Effector memory CD4-positive, alpha-beta T cell (primary cell): ENCODE measurements at regions not wholly inside any gene's neighbourhood (a gene's known extent, or its start where the extent isn't known, plus 50 kb on each side); places are given as distances from the start of the nearest gene placed in this dataset.

ENCODE experiments used
- DNase-seq, 3 donors: peaks; one replicate each; pipeline ENCODE4 v3.0.0-alpha.2; 2020
- H3K27ac ChIP-seq: 2 replicates; pipeline ENCODE4 v1.7.0; 2013; ENCODE audit warnings: mild to moderate bottlenecking, low read length, moderate library complexity; ENCODE audit not compliant: insufficient read depth, poor library complexity, severe bottlenecking
- H3K27me3 ChIP-seq: replicated peaks from 2 replicates; pipeline ENCODE4 v1.7.0; 2013; ENCODE audit warnings: mild to moderate bottlenecking, low read length; ENCODE audit not compliant: insufficient read depth, control insufficient read depth, poor library complexity, severe bottlenecking
- H3K36me3 ChIP-seq: 2 replicates; pipeline ENCODE4 v1.7.0; 2013; ENCODE audit warnings: mild to moderate bottlenecking, low read length, moderate library complexity; ENCODE audit not compliant: control insufficient read depth, insufficient read depth
- H3K4me1 ChIP-seq: 2 replicates; pipeline ENCODE4 v1.7.0; 2013; ENCODE audit warnings: low read length, mild to moderate bottlenecking; ENCODE audit not compliant: control insufficient read depth, insufficient read depth, poor library complexity, severe bottlenecking
- H3K4me3 ChIP-seq: 2 replicates; pipeline ENCODE4 v1.7.0; 2013; ENCODE audit warnings: low read length, low read depth, mild to moderate bottlenecking; ENCODE audit not compliant: insufficient read depth, poor library complexity, severe bottlenecking
- H3K9me3 ChIP-seq: 2 replicates; pipeline ENCODE4 v1.7.0; 2013; ENCODE audit warnings: mild to moderate bottlenecking, low read length, moderate library complexity; ENCODE audit not compliant: control insufficient read depth

DNA sequence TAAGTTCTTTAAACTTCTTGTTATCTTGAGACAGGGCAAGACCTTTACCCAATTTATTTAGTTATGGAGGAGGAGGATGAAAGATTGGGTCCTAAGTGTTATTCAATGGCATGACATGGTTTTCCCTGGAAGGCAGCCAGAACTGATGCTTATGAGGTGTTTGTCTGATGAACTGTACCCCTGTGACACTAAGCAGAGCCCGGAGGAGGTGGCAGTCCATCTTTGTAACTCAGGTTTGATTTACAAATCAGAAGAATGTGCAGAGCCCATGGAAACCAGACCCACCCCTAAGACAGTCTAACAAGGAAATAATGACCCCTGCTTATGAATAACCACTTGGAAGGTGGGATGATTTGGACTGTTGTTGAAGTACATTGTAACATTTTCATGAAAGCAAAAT, 878.6 kb upstream of the NR2F2 start:
- Histone ChIP-seq H3K27me3 (no peaks in the 10 kb centered on the region), H3K9me3 (no peaks in the 10 kb centered on the region), H3K4me3 (no peak overlapping the region), H3K27ac (no peak overlapping the region), H3K36me3 (no peaks in the 10 kb centered on the region), H3K4me1 (no peaks in the 10 kb centered on the region)
- DNase-seq = no peak

DNA sequence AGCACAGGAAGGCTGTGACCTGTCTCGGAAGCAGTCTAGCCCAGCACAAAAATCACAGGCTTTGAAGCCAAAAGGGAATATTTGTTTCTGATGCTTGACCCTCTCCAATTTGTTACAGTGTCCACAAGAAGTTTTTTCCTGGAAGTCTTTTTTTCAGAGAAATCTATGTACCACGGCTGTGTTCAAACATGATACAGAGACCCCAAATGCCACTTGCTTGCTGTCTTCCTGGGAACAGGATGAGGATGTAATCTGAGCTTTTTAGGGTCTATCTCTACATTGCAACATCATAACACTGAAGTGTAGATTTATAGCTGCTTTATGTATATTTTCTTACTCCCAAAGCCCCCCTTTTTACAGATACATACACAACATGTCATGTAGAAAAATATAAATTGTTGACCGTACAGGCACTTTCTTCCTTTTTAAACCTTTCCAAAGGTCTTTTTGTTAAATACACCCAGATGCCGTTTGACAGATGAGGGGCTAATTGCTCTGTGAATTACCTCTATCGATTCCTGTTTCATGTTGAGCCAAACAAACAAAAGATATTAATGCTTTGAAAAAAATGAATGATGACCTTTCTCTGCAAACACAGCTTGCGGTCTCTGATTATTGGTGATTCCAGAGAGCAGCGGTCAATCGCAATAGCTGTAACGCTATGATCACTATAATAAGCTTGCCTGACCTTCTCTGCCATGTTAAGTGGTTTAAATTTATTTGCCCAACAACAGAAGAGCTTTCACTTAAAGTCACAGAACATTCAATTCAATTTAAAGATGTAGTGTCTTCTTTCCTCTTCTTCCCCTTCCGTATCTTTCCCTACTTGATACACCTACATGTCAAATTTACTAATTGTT, 875.9 kb upstream of the NR2F2 start:
- no peak for DNase-seq
- no peak overlapping the region for H3K4me3 ChIP-seq
- no peak overlapping the region for H3K27ac ChIP-seq
- H3K27me3 ChIP-seq = no peaks in the 10 kb centered on the region
- H3K4me1 ChIP-seq = no peaks in the 10 kb centered on the region
- no peaks in the 10 kb centered on the region for H3K9me3 ChIP-seq
- no peaks in the 10 kb centered on the region for H3K36me3 ChIP-seq

DNA sequence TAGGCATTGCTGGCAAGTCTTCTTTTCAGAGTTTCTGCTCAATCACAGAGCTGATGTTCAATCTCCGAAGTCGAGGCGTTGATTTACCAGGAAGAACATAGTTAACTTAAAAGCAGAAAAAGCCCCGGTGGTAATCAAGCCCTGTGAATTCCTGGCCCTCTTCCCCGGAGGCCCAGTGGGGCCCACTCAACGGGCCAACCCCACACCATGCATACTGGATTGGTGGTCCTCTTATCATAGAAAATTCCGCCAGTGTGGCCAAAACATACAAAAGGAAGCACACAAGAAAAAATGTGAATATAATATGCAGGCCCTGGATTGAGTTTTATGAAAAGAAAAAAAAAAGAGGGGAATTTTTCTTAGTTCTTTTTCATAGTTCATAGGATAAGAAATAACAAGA, 873.0 kb upstream of the NR2F2 start:
- Histone ChIP-seq H3K4me3 (no peak overlapping the region), H3K4me1 (no peaks in the 10 kb centered on the region), H3K36me3 (no peaks in the 10 kb centered on the region), H3K9me3 (no peaks in the 10 kb centered on the region), H3K27me3 (no peaks in the 10 kb centered on the region), H3K27ac (no peak overlapping the region)
- DNase-seq = no peak

DNA sequence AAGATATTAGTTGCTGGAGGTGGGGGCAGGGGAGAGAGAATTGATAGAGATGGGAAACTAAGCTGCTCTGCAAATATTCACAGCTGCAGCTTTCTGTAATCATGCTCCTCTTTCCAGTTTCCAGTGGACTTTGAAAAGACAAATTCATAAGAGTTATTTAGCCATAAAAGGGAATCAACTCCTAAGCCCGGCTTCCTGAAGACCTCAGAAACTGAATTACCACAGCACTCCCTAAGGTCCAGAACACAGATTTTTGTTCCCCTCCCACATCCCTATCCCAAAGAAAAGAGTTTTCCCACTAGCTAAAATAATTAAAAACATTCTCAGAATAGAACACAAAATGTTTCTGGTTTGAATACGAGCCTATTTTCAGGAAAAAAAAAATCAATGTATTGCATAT, 871.8 kb upstream of the NR2F2 start:
- DNase-seq = no peak
- Histone ChIP-seq H3K27me3 (no peaks in the 10 kb centered on the region), H3K9me3 (no peaks in the 10 kb centered on the region), H3K4me1 (no peaks in the 10 kb centered on the region), H3K27ac (no peak overlapping the region), H3K4me3 (no peak overlapping the region), H3K36me3 (no peaks in the 10 kb centered on the region)

DNA sequence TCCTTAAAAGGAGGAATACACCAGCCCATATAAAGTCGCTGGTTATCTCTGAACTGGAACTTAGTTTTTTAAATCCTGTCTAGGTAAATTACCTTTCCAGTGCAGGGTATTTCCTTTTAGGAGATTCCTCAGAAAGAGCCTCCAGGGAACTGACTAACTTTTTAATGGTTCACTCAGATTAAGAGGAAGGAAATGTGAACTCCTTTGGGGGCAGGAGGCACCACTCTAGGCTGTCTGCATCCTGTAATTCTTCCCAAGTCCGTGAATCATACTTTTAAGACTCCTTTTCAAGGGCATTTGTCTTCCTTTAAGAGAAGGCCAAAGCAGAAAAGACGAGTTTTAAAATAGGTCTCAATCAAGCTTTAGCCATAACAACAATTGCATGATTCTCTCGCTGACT, 871.2 kb upstream of the NR2F2 start:
- Histone ChIP-seq H3K9me3 (no peaks in the 10 kb centered on the region), H3K4me3 (no peak overlapping the region), H3K36me3 (no peaks in the 10 kb centered on the region), H3K4me1 (no peaks in the 10 kb centered on the region), H3K27ac (no peak overlapping the region), H3K27me3 (no peaks in the 10 kb centered on the region)
- no peak for DNase-seq

DNA sequence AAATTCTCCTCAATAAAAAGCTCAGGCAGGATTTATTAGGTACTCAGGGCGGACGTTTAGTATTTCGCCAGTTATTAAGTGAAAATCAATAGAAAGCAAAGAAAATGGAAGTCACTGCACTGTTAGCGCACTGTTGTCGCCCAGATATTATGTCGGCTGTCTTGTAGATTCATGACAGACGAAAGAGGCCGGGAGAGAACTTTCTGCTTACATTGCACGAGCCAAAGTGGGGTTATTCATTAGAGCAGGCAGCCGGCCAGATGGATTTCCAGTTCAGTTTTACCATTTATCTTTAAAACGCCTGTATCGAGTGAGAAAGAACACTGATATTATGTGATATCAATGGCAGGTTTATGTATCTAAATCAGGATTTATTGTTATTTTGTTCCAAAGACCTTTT, 866.0 kb upstream of the NR2F2 start:
- no peaks in the 10 kb centered on the region for H3K4me1 ChIP-seq
- no peak for DNase-seq
- H3K9me3 ChIP-seq = no peaks in the 10 kb centered on the region
- H3K36me3 ChIP-seq = no peaks in the 10 kb centered on the region
- no peak overlapping the region for H3K4me3 ChIP-seq
- H3K27me3 ChIP-seq = no peaks in the 10 kb centered on the region
- no peak overlapping the region for H3K27ac ChIP-seq

- no peaks in the 10 kb centered on the region for H3K36me3 ChIP-seq
- H3K27ac ChIP-seq = no peak overlapping the region
- H3K4me1 ChIP-seq = no peaks in the 10 kb centered on the region
- DNase-seq = no peak
- H3K4me3 ChIP-seq = no peak overlapping the region
- no peaks in the 10 kb centered on the region for H3K9me3 ChIP-seq
- H3K27me3 ChIP-seq = no peaks in the 10 kb centered on the region
Observed at GRCh38 chr15:95468820-95469219, 861.7 kb upstream of the NR2F2 start.

- H3K4me1 ChIP-seq = no peaks in the 10 kb centered on the region
- no peaks in the 10 kb centered on the region for H3K27me3 ChIP-seq
- H3K4me3 ChIP-seq = no peak overlapping the region
- H3K9me3 ChIP-seq = no peaks in the 10 kb centered on the region
- no peak overlapping the region for H3K27ac ChIP-seq
- H3K36me3 ChIP-seq = no peaks in the 10 kb centered on the region
- DNase-seq = no peak
Observed at GRCh38 chr15:95469496-95470000, 861.0 kb upstream of the NR2F2 start.

DNA sequence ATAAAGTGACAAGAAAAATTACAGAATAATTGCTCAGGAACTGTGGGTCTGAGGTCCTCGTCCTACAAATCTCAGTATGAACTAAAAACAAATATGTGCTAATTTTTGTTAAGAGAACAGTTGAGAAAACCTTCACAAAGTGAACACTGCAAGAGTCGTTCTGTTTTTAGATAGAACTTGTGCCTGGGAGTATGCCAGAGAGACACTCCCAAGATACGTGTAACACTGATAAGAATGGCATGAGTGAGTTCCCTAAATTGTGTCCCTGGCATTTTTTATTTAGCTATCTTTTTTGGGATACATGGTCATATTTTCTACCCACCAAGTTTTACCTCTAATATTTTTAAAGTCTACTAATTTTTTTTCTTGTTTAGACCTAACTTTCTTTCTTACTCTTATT, 860.0 kb upstream of the NR2F2 start:
- Histone ChIP-seq H3K9me3 (no peaks in the 10 kb centered on the region), H3K4me3 (no peak overlapping the region), H3K27me3 (no peaks in the 10 kb centered on the region), H3K4me1 (no peaks in the 10 kb centered on the region), H3K27ac (no peak overlapping the region), H3K36me3 (no peaks in the 10 kb centered on the region)
- no peak for DNase-seq

DNA sequence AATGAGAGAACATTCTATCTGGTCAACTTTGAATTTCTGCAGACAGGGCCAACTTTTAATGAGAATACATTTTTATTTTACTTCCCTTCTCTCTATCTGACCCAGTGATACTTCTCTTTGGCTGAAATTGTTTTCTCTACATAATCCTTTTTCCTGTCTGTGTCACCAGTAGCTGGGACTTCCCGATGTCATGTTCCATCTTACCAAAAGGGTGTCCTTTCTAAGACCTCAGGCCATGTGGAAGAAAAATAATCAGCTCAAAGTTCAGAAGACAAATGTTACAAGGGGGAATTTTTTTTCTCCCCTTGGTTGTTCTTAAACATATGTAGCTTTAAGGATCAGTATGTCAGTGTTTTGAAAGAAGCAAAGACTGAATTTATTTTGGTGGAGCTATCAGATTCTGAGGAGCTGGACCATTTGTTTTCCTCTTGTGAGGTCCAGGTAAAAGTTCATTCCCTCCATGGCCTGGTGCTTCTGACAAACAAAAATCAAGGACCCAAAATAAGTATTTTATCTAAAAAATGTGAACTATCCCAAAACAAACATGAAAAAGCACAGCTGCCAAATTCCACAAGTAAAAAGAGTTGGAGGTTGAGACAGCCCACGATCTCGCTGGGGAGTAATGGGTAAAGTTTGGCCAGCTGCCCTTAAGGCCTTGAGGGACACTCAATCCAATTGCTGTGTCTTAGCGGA, 859.4 kb upstream of the NR2F2 start:
- Histone ChIP-seq H3K27me3 (no peaks in the 10 kb centered on the region), H3K36me3 (no peaks in the 10 kb centered on the region), H3K4me1 (no peaks in the 10 kb centered on the region), H3K27ac (no peak overlapping the region), H3K9me3 (no peaks in the 10 kb centered on the region), H3K4me3 (no peak overlapping the region)
- DNase-seq = no peak
